GM18951 (cell line): ENCODE measurements at regions not wholly inside any gene's neighbourhood (a gene's known extent, or its start where the extent isn't known, plus 50 kb on each side); places are given as distances from the start of the nearest gene placed in this dataset.

Experiments used
- POLR2A ChIP-seq: IDR thresholded peaks from 4 replicates; pipeline ENCODE4 v1.6.1; 2011; ENCODE audit warnings: mild to moderate bottlenecking; ENCODE audit not compliant: insufficient read length, insufficient read depth; ENCODE audit errors: extremely low read depth
- in situ Hi-C: fragments of 300-500 bp; cut with MboI; formaldehyde crosslinking; loops from one replicate; pipeline ENCODE4 v1.12.0; 2022; ENCODE audit warnings: low sequenced_read_pairs, mixed read lengths, inconsistent platforms; ENCODE audit not compliant: unreplicated experiment

DNA sequence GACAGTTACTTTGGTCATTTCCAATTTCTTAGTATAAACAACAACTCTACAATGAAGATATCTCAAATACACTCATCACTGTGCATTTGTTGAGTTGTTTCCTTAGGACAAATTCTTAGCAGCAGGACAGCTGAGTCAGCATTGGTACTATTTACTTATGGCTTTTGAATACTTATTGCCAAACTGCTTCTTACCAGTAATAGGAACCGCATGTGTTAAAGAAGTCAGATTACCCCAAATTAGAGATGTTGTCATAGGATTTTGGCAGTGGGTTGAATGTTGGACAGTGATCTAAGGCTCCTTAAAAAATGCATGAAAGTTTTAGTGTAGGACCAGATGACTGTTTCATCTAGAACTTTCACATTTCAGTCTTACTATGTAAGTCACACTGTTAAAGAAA is 280.1 kb upstream of the DMRT1 start:
- in situ Hi-C loops: no loop called here
- TF ChIP-seq POLR2A: no peak

DNA sequence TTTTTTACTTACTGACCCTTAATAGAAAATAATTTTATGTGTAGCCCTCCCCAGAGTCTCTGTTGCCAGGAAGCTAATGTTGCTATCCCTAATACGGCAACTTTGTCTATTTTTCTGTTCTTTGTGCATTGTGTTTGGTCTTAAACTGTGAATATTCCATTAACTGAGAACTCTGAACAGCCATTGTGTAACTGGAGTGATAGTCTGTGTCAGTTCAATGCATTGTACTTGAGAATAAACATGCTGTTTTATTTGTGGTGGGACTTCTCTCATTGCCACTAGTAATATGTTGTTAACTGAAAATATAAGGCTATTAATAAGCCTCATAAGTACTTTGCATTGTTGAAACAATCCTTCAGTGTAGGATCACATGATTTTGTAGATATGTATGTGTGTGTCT is 278.3 kb upstream of the DMRT1 start:
- in situ Hi-C loops: no loop called here

DNA sequence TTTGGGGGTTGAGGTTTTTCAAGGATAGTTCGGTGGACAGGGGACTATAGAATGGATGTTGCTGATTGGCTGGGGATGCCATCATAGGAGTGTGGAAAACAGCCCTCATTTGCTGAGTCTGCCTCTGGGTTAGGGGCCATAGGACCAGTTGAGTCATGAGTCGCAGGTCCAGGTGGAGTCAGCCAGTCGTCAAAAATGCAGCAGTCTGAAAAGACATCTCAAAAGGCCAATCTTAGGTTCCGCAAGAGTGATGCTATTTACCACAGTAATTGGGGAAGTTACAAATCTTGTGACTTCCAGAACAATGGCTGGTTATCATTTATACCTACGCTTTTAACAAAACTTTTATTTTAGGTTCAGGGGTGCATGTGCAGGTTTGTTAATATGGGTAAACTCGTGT is 276.0 kb upstream of the DMRT1 start:
- in situ Hi-C loops: no loop called here

More for the DNA sequence above, 278.3 kb upstream of the DMRT1 start:
- no peak for TF ChIP-seq POLR2A

DNA sequence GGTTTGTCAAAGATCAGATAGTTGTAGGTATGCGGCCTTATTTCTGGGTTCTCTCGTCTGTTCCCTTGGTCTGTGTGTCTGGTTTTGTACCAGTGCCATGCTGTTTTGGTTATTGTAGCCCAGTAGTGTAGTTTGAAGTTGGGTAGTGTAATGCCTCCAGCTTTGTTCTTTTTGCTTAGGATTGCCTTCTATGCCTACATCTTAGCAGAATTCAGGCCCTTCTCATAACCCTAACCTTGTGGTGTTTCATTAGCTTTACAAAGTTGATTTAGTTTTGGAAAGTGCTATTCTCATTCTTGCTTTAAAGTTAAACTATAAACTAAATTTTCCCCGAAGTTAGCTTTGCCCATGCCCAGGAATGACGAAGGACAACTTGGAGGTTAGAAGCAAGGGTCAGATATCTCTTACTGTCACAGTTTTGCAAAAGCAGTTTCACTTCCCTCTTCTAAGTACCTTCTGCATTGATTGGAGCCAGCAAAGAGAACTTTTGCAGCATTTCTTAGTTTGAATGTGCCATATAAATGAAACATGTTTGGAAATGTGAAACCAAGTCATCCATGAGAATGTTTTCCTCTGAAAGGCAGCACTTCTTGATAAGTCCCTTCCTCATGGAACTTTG is 274.3 kb upstream of the DMRT1 start:
- in situ Hi-C loops: no loop called here
- TF ChIP-seq POLR2A: no peak

More for the DNA sequence above, 276.0 kb upstream of the DMRT1 start:
- TF ChIP-seq POLR2A: no peak

DNA sequence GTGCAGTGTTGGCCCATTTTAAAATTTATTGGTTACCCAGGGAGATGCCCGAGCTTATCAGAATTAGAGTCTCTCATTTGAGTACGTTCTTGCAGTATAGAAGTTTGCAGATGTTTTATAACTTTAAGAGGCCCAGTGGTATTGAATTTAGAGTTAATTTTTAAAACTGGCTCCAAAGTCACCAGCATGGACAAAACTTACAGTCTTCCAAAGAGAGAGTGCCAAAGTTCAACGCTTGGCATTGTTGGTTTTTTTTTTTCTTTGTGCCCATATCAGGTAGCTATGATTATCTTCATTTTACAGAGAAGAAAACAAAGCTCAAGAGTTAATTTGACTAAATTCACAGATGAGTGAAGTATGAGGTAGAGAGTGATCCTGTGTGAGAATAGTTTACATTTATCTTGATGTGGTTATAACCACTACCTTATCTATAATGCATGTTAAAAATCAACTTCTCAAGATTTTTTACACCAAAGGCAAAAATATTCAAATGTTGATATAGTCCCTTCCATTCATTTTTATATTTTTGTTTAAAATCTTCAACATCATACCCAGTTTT is 273.7 kb upstream of the DMRT1 start:
- in situ Hi-C loops: no loop called here
- TF ChIP-seq POLR2A: no peak

DNA sequence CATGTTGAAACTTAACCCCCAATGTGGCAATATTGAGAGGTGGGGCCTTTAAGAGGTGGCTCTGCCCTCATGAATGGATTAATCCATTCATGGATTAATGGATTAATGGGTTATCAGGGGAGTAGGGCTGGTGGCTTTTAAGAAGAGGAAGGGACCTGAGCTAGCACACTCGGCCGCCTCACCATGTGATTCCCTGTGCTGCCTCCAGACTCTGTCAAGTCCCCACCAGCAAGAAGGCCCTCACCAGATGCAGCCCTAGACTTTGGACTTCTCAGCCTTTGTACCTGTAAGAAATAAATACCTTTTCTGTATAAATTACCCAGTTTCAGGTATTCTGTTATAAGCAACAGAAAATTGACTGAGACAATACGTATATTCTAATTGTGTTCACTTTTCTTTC is 272.2 kb upstream of the DMRT1 start:
- no peak for TF ChIP-seq POLR2A
- in situ Hi-C loops: no loop called here

DNA sequence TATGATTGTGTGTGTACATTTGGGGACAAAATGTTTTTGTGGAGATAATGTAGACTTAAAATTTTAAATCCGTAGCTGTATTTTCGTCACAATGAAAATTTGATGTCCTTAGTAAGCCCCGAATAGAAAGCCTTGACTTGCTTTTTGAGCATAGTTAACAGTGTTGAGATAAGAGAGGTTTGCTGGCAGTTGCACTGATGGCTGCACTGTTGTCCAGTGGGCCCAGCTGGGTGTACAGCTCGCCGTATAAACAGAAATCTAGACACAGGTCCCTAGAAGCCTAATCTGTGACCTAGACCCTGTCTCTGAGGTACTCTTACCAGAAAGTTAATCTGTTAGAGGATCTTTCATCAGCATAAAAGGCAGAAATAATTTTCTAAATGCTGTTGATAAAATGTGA is 271.3 kb upstream of the DMRT1 start:
- in situ Hi-C loops: no loop called here
- no peak for TF ChIP-seq POLR2A

DNA sequence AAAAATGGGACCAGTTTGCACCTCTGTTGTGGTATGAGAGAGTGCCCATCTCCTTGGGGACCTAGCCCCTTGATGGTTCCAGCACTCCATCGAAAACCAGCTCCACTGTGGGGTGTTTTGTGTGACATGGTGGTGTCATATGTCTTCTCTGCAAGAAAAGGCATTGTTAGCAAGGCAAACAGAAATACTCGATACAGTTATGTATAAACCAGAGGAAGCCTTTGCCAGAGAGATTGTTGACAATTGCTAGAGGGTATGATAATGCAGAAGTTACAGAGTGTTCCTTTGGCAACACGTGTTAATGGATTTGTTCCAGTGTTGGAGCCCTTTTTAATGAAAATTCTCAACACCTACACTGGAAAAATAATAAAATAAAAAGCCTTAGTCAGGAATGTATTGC is 270.4 kb upstream of the DMRT1 start:
- no peak for TF ChIP-seq POLR2A
- in situ Hi-C loops: no loop called here

DNA sequence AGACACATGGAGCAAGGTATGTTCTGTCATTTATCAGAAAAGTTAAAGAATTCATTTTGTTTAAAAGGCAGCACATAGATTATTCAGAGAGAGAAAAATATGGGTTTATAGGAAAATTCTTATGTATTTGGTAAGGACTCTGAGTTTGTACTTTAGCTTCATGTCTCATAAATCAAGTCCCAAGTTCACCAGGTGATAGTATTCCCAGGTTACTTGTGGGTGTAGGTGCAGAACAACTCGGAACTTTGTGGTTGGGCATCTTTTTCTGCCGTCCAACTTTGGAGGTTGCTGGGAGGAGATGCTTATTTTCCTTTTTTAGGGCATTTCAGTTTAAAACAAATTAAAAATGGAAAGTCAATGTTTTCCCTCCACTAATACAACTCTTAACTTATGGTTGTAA is 269.8 kb upstream of the DMRT1 start:
- TF ChIP-seq POLR2A: no peak
- in situ Hi-C loops: no loop called here

DNA sequence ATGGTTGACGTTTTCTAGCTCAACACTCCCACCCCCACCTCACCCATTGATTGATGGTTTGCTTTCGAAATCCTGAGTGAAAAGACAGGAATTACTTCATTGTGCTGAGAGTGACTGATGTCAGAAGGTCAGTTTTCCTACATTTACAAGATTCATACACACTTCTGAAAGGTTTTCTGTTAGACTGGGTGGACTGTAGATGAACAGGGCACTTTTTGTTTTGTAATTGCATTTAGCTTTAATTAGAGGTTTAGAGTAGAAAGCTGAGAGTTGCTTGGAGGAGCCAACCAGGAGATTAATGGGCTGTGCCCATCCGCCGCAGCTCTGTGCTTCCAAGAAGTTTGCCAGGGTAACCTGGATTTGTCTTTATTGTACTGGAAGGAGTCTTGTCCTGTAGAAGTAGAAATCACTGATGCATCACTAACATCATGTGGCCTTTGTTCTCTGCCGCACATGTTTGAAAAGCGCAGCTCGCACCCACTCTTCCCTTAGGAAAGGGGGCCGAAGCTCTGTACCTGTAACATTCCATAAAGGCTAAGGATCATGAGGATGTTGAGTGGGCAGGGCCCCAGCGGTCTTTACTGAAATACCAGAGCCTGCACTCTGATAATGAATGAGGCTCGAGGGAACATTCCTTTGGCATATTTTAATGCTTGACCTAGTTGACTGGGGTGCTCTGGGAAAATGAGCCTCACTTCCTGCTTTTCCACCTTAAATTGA is 267.6 kb upstream of the DMRT1 start:
- no peak for TF ChIP-seq POLR2A
- in situ Hi-C loops: no loop called here

DNA sequence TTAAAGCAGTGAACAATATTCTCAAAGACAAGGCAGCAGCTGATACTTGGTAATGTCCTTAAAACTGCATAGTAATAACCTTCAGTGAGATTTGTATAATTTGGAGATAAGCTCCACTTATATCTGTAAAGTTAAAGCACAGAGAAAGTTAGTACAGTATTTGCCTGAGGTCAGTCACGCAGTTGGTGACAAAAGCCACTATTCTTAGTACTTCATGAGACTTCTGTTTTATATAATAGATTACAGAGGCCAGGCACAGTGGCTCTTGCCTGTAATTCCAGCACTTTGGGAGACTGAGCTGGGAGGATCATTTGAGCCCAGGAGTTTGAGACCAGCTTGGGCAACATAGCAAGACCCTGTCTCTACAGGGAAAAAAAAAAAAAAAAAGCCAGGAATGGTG is 266.4 kb upstream of the DMRT1 start:
- in situ Hi-C loops: no loop called here

DNA sequence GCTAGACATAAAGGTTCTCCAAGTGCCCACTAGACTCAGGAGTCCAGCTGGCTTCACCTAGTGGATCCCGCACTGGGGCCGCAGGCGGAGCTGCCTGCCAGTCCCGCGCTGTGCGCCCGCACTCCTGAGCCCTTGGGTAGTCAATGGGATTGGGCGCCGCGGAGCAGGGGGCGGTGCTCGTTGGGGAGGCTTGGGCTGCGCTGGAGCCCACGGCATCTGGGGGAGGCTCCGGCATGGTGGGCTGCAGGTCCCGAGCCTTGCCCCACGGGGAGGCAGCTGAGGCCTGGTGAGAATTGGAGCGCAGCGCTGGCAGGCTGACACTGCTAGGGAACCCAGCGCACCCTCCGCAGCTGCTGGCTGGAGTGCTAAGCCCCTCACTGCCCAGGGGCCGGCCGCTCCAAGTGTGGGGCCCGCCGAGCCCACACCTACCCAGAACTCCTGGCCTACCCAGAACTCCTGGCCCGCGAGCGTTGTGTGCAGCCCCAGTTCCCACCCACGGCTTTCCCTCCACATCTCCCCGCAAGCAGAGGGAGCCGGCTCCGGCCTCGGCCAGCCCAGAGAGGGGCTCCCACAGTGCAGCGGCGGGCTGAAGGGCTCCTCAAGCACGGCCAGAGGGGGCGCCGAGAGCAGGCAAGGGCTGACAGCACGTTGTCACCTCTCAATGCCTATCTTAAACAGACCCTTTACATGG is 260.7 kb upstream of the DMRT1 start:
- TF ChIP-seq POLR2A: no peak
- in situ Hi-C loops: no loop called here

More for the DNA sequence above, 266.4 kb upstream of the DMRT1 start:
- no peak for TF ChIP-seq POLR2A

DNA sequence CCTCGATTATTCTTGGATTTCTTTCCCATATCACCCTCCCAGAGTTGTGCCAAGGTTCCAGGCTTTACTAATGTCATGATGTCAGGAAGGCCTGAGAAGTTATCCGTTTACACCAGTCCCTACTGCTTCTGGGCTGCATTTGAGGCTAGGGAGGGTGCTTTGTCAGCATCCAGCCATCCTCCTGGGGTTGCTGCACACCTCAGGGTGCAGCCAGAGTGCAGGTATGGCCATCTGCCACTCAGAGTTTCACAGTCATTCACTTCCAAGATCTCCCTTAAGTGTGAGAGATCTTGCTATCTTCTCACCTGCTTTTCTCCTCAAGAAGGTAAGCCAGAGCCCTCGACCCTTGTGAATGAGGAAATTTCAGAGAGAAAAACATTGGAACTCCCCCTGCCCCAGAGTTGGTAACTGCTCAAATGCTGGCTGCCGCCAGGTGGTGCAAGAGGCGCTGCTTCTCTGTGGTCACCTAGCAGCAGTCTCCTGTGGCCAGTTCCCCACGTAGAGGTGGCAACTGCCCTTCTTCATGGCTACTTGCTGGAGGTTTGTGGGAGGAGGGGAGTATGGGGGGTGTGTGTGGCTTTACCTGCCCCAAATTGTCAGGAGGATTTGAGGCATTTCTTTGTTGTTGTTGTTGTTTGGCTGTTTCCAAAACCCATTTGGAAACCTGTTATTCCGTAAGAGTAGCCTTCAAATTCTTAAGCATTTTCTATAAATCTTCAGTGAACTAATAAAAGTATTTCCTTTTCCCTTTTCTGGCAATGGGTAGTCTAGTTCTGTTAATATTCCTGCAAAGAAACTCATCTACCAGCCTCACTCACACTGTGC is 259.6 kb upstream of the DMRT1 start:
- no peak for TF ChIP-seq POLR2A
- in situ Hi-C loops: no loop called here

DNA sequence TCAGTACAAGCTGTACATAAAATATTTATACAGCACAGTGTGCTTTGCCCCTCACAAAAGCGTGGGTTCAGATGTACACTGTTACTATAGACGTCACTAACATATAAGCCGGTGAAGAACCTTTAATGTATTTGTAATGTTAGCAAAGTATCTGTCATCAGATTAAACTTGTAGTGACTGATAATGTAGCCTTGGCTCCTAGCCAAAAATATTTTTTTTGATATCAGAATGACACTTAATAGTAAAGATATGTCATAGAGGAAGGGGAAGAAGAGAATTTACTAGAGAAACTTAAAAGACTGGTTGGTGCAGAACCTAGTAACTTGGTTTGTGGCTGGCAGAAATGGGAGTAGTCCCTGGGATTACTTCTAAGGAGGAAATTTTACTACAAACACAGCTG is 258.7 kb upstream of the DMRT1 start:
- in situ Hi-C loops: no loop called here
- no peak for TF ChIP-seq POLR2A
